Hematopoietic multipotent progenitor cell treated with erythropoietin and hydrocortisone succinate and interleukin-3 and kit ligand, for 4 days (in vitro differentiated cells): ENCODE measurements at regions not wholly inside any gene's neighbourhood (a gene's known extent, or its start where the extent isn't known, plus 50 kb on each side); places are given as distances from the start of the nearest gene placed in this dataset.

ENCODE experiments used
- DNase-seq: peaks from one replicate; pipeline ENCODE4 v3.0.0-alpha.2; 2015

DNA sequence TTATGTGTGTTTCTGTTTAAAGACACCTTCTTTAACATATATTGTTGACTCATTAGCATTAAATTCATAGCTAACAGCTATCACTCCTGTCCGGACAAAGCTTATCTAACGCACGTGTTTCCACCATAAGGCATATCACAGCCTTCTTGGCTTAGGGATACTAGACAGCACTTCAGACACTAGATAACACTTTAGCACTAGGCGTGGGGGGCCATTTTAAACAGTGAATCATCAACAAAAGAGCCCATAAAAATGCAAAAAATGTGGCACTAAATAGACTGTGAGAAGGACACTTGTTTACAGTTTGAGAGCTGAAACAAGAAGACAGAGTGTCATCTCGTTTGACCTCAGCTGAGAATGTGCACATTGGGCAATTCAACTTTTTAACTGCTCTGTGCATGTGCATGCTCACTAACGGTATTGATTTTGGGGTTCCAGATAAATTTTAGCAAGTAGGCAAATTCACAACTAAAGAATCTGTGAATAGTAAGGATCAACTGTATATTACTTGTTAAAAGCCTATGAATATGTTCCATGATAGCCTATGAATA is 58.9 kb upstream of the RAI2 start:
- DNase-seq, result peak; percentile 53

DNA sequence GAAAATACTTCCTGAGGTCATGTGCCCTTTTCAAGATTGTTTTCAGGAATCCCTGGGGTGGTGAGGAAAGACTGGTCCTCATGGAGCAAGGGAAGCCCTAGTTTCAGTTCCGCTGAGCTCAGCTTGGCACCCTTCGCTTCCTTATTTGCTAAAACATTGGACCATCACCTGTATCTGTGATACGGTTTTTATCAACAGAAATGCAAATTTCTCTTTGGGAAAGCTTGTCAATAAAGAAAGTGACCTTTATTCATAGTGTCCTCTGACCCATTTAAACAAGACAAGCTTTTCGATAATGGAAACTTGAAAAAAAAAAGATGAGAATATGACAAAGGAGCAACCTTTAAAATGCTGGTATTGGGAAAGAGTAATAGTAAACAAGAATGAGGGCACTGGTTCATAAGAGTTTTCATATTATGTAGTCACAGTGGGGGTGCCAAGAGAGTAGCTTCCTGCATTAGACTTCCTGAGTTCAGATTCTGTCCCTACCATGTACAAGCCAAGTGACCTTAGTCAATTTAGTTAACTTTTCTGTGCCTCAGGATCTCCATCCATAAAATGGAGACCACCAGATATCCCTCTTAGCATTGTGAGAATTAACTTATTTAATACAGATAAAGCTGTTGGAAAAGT is 57.0 kb upstream of the RAI2 start:
- no peak for DNase-seq

DNA sequence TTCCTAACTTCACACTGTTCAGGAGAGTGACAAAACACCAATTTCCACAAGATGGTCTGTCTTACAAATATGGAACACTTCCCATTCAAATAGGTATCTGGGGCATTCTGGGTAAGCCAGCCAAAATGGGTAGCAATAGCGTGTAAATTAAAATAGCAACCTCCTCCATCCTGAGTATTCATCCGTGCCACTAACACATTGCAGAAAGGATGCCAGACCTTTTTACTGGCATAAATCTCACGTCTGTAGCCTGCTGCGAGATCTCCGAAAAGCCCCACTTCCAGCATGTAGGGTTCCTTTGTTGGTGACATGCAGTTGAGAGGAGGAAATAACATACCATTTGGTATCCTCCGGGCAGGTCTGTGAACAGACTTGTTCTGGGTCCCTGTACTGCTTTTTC is 52.7 kb upstream of the RAI2 start:
- DNase-seq, result no peak
